BE2C (cell line): ENCODE measurements at regions not wholly inside any gene's neighbourhood (a gene's known extent, or its start where the extent isn't known, plus 50 kb on each side); places are given as distances from the start of the nearest gene placed in this dataset.

Experiments
- DNase-seq: peaks from one replicate; pipeline ENCODE4 v3.0.0-alpha.2; 2020
- H3K27me3 ChIP-seq: fragments of 250-450 bp; sonication (Bioruptor Pico); 2 replicates; pipeline ENCODE4 v1.5.1; 2020; ENCODE audit warnings: mild to moderate bottlenecking
- H3K36me3 ChIP-seq: fragments of 250-450 bp; sonication (Bioruptor Pico); 2 replicates; pipeline ENCODE4 v1.5.1; 2020; ENCODE audit warnings: mild to moderate bottlenecking
- H3K4me1 ChIP-seq: fragments of 250-450 bp; sonication (Bioruptor Pico); 2 replicates; pipeline ENCODE4 v1.5.1; 2020
- H3K4me3 ChIP-seq: 2 replicates; pipeline ENCODE4 v1.5.1; 2011; ENCODE audit warnings: low read depth, low read length
- H3K9me3 ChIP-seq: fragments of 250-450 bp; sonication (Bioruptor Pico); 2 replicates; pipeline ENCODE4 v1.5.1; 2020
- CTCF ChIP-seq: IDR thresholded peaks from 2 replicates; pipeline ENCODE4 v1.5.1; 2012; ENCODE audit warnings: mild to moderate bottlenecking, low read depth, low read length

- no peaks in the 10 kb centered on the region for H3K9me3 ChIP-seq
- TF ChIP-seq CTCF: no peak
- no peak overlapping the region for H3K4me3 ChIP-seq
- H3K4me1 ChIP-seq: no peaks in the 10 kb centered on the region
- DNase-seq: no peak
- no peaks in the 10 kb centered on the region for H3K36me3 ChIP-seq
- H3K27me3 ChIP-seq: no peaks in the 10 kb centered on the region
Measured at GRCh38 chr5:171707442-171707792, 78.2 kb upstream of the SMIM23 start.

DNA sequence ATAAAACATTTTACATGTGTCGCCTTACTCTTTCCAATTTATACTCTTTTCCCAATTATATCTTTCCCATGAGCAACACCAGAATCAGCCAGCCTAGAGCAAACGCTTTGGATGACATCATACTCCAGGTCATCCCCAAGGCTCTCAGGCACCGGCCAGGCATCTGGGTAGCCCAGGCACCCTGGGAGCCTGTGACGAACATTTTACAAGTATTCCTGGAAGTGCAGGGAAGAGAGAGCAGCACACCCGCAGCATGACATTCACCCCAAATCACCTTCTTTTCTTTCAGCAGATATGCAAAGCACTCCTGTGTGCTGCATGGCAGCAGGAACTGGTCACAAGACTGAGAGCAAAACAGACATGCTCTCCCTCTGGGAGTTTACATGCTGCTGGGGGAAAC lies 75.7 kb upstream of the SMIM23 start:
- Histone ChIP-seq H3K4me3 (no peak overlapping the region), H3K4me1 (no peaks in the 10 kb centered on the region), H3K9me3 (no peaks in the 10 kb centered on the region), H3K27me3 (no peaks in the 10 kb centered on the region; the same call in 1 of the 2 replicates), H3K36me3 (no peaks in the 10 kb centered on the region)
- no peak for DNase-seq
- no peak for TF ChIP-seq CTCF

DNA sequence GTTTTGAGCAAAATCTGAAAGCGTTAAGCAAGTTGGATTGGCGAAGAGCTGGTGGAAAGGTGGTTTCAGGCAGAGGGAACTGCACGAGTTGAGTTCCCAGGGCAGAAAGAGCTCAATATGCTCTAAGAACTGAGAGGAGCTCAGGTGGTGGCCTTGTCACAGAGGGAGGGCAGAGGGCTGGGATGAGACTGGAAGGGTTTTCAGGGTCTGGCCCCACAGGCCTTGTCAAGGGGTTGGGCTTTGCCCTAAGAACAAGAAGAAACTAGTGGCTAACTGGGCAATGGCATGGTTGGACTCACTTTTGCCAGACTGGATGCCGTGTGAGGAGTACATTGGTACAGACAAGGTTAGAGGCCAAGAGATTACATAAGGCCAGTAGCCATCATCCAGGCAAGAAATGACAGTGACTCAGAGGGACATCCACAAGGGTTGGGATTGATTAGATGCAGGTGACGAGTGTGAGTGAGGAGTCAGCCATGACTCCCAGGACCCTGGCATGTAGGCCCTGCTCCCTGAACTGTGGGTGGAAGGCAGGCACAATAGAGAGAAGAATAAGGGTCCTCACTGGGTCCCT lies 75.1 kb upstream of the SMIM23 start:
- H3K27me3 ChIP-seq: no peaks in the 10 kb centered on the region; the same call in 1 of the 2 replicates
- no peaks in the 10 kb centered on the region for H3K4me1 ChIP-seq
- TF ChIP-seq CTCF: no peak
- no peaks in the 10 kb centered on the region for H3K36me3 ChIP-seq
- no peaks in the 10 kb centered on the region for H3K9me3 ChIP-seq
- no peak for DNase-seq
- no peak overlapping the region for H3K4me3 ChIP-seq

DNA sequence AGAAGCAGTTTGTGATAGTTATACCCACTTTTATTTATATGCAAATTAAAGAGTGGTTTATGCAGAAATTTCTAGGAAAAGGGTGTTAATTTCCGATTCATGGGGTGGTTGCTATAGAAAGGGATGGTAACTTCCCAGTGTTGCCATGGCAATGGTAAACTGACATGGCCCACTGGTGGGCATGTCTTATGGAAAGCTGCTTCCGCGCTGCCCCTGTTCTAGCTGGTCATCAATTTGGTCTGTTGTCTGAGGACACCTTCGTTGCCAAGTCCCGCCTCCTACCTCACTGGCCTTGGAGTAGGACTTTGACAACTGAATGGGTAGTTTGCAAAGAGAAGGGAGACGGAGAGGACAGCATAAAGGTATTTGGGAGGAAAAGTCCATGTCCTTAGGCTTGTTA lies 74.0 kb upstream of the SMIM23 start:
- no peaks in the 10 kb centered on the region for H3K4me1 ChIP-seq
- H3K27me3 ChIP-seq: no peaks in the 10 kb centered on the region; the same call in 1 of the 2 replicates
- H3K9me3 ChIP-seq: no peaks in the 10 kb centered on the region
- H3K4me3 ChIP-seq: no peak overlapping the region
- no peak for TF ChIP-seq CTCF
- no peak for DNase-seq
- no peaks in the 10 kb centered on the region for H3K36me3 ChIP-seq

DNA sequence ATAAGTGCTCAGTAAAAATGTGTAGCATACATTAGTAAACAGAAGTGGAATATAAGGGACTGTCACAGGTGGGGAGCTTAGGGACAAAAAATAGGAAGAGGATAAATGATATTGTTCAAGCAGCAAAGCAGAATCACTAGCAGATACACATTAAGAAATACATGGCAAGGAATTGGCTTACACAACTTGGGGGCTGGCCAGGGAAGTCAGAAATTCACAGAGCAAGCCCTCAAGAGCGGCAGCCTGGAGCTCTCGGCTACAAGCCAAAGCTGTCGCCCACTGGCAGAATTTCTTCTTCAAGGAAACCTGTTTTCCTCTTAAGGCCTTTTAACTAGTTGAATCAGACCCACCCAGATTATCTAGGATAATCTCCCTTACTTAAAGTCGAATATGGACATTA lies 73.0 kb upstream of the SMIM23 start:
- no peak for DNase-seq
- Histone ChIP-seq H3K27me3 (peaks cover 4% of the 10 kb centered on the region), H3K9me3 (no peaks in the 10 kb centered on the region), H3K4me3 (no peak overlapping the region), H3K36me3 (no peaks in the 10 kb centered on the region), H3K4me1 (no peaks in the 10 kb centered on the region)
- TF ChIP-seq CTCF: no peak

DNA sequence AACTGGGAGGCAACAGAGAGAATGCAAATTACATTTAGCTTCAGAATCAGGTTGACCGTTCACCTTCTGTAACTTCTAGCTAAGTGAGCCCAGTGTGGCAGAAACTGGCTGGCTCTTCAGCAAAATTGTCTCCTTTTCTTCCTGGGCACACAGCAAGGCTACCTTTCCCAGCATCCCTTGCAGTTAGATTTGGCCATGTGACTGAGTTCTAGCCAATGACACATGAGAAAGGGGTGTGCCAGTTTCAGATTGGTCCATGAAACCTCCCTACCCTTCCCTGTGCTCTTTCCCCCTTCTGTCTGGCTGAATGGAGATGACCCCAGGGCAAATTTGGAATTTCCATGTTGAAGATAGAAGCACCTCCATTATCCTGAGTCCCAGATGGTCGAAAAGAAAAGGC lies 72.5 kb upstream of the SMIM23 start:
- no peak for DNase-seq
- TF ChIP-seq CTCF: no peak
- Histone ChIP-seq H3K36me3 (no peaks in the 10 kb centered on the region), H3K9me3 (no peaks in the 10 kb centered on the region), H3K27me3 (peaks cover 4% of the 10 kb centered on the region), H3K4me1 (no peaks in the 10 kb centered on the region), H3K4me3 (no peak overlapping the region)
